SW 1271 (cell line): ENCODE measurements at regions not wholly inside any gene's neighbourhood (a gene's known extent, or its start where the extent isn't known, plus 50 kb on each side); places are given as distances from the start of the nearest gene placed in this dataset.

Experiments
- DNase-seq, 2 experiments: peaks; one replicate each; lab custom pipeline; 2025; lab: John Stamatoyannopoulos, UW

- no peak for DNase-seq
Observed at GRCh38 chr11:119906376-119906775, 177.4 kb upstream of the NECTIN1 start.

GRCh38 chr11:119905162-119905561, 176.2 kb upstream of the NECTIN1 start:
- no peak for DNase-seq

DNA sequence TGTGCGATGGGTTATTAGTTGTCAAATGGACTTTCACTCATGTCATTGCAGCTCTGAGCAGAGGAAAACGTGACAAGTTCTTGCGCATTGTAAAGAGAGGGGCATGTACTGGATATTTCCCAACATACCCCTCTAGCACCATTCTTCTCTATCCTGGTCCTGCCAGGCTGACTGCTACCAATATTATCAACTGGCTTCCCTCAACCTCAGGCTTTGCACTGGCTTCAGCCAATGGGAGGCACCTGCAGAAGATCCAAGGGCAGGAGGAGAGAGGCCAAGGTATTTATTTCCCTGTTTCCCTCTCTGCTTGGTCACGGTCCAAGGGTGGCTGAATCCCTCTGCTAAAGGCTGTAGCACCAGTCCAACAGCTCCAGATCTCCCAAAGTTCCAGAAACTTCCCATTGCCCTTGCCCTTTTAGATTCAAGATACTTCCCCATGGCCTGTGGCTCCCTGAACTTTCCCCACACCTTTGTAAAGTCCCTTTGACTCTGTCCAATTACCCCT, 175.6 kb upstream of the NECTIN1 start:
- no peak for DNase-seq

DNA sequence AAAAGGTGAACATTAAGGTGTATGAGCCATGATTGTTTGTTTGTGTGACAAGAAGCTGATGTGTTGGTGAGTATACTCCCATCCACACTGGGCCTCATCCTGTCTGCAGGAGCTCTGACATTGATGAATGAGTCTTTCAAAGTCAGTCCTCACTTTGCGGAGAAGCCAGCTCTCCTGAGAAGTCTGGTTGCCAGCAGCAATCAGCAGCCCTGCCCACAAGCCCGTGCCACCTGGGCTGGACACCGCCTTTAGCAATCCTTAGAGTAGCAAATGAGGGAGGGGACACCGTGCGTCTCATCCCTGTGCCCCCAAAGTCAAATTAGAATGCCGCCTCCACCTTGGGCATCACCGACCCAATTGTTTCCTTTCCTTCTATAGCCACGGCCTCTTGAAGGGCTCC, 174.8 kb upstream of the NECTIN1 start:
- no peak for DNase-seq

DNA sequence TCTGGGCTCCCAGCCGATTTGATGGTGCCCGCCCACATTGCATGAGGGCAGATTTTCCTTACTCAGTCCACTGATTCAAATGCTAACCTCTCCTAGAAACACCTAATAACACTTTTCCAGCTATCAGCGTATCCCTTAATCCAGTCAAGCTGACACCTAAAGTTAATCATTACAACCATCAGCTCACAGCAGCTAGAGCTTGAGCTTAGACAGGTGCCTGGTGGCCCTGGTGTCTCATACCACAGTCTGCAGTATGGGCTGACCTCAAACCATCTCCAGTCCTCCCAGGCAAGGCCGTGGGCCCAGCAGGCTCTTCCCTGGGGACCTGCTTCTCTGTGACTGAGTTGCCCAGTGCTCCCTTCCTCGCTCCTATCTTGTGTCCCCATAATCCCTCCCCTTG, 174.4 kb upstream of the NECTIN1 start:
- DNase-seq: no peak

DNA sequence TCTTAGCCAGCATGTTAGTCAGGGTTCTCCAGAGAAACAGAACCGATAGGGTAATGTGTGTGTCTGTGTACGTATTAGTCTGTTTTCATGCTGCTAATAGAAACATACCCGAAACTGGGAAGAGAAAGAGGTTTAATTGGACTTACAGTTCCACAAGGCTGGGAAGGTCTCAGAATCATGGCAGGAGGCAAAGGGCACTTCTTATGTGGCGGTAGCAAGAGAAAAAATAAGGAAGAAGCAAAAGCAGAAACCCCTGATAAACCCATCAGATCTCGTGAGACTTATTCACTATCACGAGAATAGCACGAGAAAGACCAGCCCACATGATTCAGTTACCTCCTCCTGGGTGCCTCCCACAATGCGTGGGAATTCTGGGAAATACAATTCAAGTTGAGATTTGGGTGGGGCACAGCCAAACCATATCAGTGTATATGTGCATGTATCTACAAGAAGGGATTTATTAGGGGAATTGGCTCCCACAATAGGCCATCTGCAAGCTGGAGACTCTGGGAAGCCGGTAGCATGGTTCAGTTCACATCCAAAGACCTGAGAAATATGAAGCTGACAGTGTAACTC, 173.7 kb upstream of the NECTIN1 start:
- DNase-seq: no peak

- no peak for DNase-seq
Observed at GRCh38 chr11:119901657-119902577, 172.9 kb upstream of the NECTIN1 start.

- no peak for DNase-seq
Observed at GRCh38 chr11:119899997-119900396, 171.0 kb upstream of the NECTIN1 start.

GRCh38 chr11:119897576-119897975, 168.6 kb upstream of the NECTIN1 start:
- DNase-seq: no peak

DNA sequence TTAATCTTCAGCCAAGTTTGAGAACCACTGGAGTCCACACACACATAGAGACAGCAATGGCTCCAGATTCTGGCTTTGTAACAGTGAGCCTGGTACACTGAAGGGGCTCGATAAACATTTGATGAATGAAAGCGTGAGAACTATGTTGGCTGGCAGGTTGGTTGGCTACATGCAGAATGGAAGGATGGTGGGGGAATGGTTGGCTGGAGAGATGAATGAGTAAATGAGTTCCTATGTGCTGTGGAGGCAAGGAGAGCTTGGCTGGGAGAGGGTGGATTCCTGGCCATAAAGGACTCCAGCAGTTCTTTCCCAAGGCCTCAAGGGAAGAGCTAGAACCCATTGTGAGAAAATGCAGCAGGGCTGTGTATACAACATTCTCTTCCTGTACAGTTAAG, 168.0 kb upstream of the NECTIN1 start:
- no peak for DNase-seq

DNA sequence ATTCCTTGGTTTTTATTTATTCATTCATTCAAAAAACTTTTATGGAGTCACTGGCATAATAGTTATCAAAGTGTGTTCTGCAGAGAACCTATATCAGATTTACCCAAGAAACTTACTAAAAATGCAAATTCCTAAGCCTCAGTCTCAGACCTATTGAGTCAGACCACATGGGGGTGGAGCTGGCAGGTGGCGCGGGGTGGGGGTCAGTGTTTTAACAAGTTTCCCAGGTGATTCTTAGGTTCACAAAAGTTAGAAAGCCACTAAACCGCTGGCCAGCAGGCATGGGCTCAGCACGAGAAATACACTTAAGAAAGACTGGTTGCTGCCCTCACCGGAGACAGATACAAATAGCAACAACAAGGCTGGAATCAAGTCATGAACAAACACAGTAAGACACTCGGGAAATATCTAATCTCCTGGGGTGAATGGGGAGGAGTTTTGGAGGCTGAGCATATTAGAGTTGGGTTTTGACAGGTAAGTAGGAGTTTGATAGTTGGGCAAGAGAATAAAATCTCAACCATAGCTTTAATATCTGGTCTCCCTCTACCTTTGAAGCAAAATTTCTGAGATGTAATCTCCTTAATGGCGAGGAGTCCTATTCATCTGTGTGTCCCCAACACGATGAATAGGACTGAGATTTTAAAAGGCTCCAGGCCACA, 167.5 kb upstream of the NECTIN1 start:
- DNase-seq: no peak

GRCh38 chr11:119895981-119896380, 167.0 kb upstream of the NECTIN1 start:
- no peak for DNase-seq

DNA sequence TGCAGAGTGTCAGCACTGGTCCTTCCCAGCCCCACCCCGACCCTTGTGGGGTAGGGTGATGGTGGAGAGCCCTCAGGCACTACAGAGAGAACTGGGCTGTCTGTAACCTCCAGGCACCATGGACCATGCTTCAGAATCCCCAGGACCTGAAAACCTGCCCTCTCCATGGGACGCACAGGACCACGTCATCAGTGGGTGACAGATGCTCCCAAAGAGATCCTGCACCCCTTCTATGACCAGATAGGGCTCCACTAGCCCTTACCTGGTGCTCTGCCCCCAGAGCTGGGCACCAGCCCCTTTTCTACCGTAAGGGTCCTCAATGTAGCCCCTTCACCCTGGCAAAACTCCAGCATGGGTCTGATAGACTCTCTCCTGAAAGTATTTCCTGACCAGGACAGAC, 165.9 kb upstream of the NECTIN1 start:
- no peak for DNase-seq

DNA sequence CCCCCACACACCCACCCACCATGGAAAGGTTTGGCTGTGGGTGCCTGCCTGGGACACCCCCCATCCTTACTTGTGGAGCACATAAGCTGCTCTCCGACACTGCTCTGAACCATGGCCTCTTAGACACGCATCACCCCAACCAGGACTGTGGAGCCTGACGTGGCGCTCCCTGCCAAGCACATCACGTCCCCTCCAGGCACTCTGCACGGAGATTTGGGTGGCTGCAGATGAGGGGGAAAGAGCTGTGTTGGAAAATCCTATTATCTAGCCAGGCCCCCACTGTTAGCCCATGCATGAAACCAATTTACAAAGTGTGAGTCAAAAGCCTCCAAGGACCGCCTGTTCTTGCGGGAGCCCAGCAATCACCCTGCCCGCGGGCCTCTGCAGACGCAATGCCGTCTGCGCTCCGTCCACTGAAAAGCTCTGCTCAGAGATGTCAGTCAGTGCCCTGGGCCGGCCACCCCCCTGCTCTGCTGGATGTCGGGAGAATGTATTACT, 163.4 kb upstream of the NECTIN1 start:
- no peak for DNase-seq

DNA sequence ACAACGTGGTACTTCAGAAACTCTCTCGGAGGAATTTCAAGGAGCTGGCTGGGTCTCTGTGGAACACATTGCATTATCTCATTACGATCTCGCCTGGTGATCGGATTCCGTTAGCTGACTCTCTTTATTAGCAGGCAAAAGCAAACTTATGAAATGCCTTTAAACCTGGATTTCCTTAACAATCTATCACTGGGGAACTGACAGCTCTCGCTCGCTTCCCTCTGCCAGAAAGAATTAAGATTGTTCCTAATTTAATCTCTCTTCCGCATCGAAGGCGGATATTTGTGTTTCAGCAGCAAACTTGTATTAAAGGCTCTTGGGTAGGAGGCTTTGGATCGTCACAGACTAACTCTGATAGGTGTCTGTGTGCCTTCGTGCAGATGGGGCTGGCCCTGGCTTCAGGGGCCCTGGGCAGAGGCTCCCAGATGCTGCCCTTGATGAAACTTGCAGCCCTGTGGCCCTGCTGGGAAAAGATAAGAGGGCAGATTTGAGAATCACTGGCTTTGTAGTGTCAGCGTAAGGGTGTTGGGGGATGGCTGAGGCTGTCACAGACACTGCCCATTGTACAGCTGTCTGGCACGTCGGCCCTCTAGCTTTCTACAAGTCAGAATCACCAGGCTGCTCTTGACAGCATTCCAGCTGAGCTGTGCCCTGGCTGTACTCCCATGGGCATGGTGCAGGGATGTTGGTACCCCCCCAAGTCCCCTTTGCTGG, 162.2 kb upstream of the NECTIN1 start:
- DNase-seq: no peak

GRCh38 chr11:119890466-119890865, 161.5 kb upstream of the NECTIN1 start:
- DNase-seq: no peak

DNA sequence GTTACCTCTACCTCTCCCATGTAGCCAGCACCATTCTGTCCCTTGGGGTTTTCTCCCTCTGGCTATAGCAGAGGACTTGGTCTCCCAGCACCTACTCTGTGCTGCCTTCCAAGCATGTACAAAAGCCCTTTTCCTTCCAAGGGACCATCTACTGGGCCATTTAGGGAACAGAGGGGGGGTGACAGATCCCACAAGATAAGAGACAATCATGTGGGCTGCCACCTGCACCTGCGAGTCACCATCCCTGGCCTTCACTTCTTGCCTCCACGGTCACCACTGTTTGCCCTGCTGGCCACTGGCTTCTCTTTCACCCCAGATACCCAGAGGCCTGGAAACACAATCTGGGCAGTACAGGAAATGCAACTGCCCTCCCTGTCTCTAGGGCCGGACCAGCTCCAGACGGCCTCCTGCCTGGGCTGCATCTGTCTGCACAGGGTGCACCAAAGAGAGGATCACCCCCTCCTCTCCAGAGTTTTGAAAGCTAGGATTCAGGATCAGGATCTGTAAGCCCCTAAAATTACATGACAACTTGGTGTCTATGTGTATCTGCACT, 160.8 kb upstream of the NECTIN1 start:
- DNase-seq: no peak

- no peak for DNase-seq
Observed at GRCh38 chr11:119889111-119889510, 160.1 kb upstream of the NECTIN1 start.

GRCh38 chr11:119888119-119888518, 159.1 kb upstream of the NECTIN1 start:
- DNase-seq: no peak

GRCh38 chr11:119886667-119887230, 157.7 kb upstream of the NECTIN1 start:
- no peak for DNase-seq

DNA sequence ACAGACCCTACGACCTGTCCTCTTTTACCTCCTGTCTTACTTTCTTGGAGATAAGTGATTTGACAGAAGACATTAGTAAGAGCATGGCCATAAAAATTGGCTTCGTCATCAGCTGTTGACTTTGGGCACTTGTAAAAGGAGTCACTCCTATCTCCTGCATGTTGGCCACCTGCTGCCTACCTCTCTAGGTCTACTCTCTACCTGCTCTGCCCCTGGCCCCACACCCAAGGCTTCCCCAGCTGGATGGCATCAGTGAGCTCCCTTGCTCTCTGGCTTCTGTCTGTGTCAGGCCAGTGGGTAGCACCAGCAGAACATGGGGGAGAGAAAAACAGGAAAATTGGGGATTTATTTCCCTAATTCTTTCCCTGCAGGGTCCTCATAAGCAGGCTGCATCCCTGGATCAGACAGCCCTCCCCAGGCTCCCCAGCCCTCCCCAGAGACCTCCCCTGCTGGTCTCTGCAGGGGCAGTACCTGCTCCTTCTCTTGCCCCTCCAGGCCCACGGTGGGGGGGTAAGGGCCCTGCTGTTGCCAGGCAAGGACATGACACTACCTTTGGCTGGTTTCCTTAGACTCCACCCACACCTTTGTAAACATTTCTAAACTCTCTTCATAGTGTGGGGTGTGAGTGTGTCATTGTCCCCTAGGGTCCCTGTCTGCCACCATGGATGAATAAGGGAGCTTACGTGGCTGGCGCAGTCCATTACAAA, 157.0 kb upstream of the NECTIN1 start:
- DNase-seq: no peak
